NT2/D1 (cell line): ENCODE measurements at regions not wholly inside any gene's neighbourhood (a gene's known extent, or its start where the extent isn't known, plus 50 kb on each side); places are given as distances from the start of the nearest gene placed in this dataset.
"Not testable (repeated sequence)": the region's sequence is repeated elsewhere in the genome, so short reads cannot be mapped to it uniquely, and the experiment has no call there.

ENCODE experiments used
- SUZ12 ChIP-seq: IDR thresholded peaks from 2 replicates; pipeline ENCODE4 v1.6.1; 2011; ENCODE audit not compliant: insufficient read length, insufficient read depth; ENCODE audit errors: extremely low read depth
- YY1 ChIP-seq: IDR thresholded peaks from 2 replicates; pipeline ENCODE4 v1.6.1; 2011; ENCODE audit not compliant: insufficient read length, insufficient read depth
- ZNF274 ChIP-seq: IDR thresholded peaks from 2 replicates; pipeline ENCODE4 v1.6.1; 2011; ENCODE audit warnings: mild to moderate bottlenecking, low read depth, low read length

- TF ChIP-seq ZNF274, SUZ12, YY1: not testable (repeated sequence)
Measured at GRCh38 chr12:33147292-33147691, 250.7 kb upstream of the PKP2 start.
